ENCODE measurements at regions not wholly inside any gene's neighbourhood (a gene's known extent, or its start where the extent isn't known, plus 50 kb on each side); places are given as distances from the start of the nearest gene placed in this dataset.
A peak's percentile ranks its signal among the peaks of the same experiment; 100 is the strongest.
"Not testable (repeated sequence)": the region's sequence is repeated elsewhere in the genome, so short reads cannot be mapped to it uniquely, and the experiment has no call there.

- no peaks in the 10 kb centered on the region for H3K4me1 ChIP-seq (ENCODE audit: insufficient read depth, insufficient read length)
- H3K9me3 ChIP-seq (ENCODE audit: insufficient read depth, low read length) = no peaks in the 10 kb centered on the region
- no peaks in the 10 kb centered on the region for H3K27me3 ChIP-seq (ENCODE audit: insufficient read depth, insufficient read length)
- H3K36me3 ChIP-seq (ENCODE audit: insufficient read depth, insufficient read length, low read length) = no peaks in the 10 kb centered on the region
- peak overlapping the region; percentile 28 for H3K9ac ChIP-seq (ENCODE audit: insufficient read length, low read depth)
- no peak for TF ChIP-seq YY1 (IDR thresholded peaks at IDR 0.05; ENCODE audit: insufficient read depth, insufficient read length)
- TF ChIP-seq SUZ12 (IDR thresholded peaks at IDR 0.05; ENCODE audit: extremely low read depth, insufficient read depth, insufficient read length) = no peak
- TF ChIP-seq ZNF274 (IDR thresholded peaks at IDR 0.05; ENCODE audit: low read depth, low read length) = no peak
- H3K4me3 ChIP-seq (ENCODE audit: insufficient read length, low read depth) = no peak overlapping the region
- DNase-seq (ENCODE audit: low read depth, low spot score) = no peak
Measured at GRCh38 chr20:53736757-53737395, 143.2 kb upstream of the ZNF217 start.

- TF ChIP-seq ZNF274 (IDR thresholded peaks at IDR 0.05; ENCODE audit: low read depth, low read length) = no peak
- no peak for TF ChIP-seq SUZ12 (IDR thresholded peaks at IDR 0.05; ENCODE audit: extremely low read depth, insufficient read depth, insufficient read length)
- TF ChIP-seq YY1 (IDR thresholded peaks at IDR 0.05; ENCODE audit: insufficient read depth, insufficient read length) = no peak
- DNase-seq (ENCODE audit: low read depth, low spot score) = no peak
- Histone ChIP-seq H3K36me3 (ENCODE audit: insufficient read depth, insufficient read length, low read length) (no peaks in the 10 kb centered on the region), H3K27me3 (ENCODE audit: insufficient read depth, insufficient read length) (no peaks in the 10 kb centered on the region), H3K4me3 (ENCODE audit: insufficient read length, low read depth) (no peak overlapping the region), H3K9ac (ENCODE audit: insufficient read length, low read depth) (no peak overlapping the region), H3K4me1 (ENCODE audit: insufficient read depth, insufficient read length) (no peaks in the 10 kb centered on the region), H3K9me3 (ENCODE audit: insufficient read depth, low read length) (no peaks in the 10 kb centered on the region)
Measured at GRCh38 chr20:53736122-53736756, 142.6 kb upstream of the ZNF217 start.

GRCh38 chr20:53735536-53736050 is 142.0 kb upstream of the ZNF217 start:
- Histone ChIP-seq H3K36me3 (ENCODE audit: insufficient read depth, insufficient read length, low read length) (no peaks in the 10 kb centered on the region), H3K27me3 (ENCODE audit: insufficient read depth, insufficient read length) (no peaks in the 10 kb centered on the region), H3K9me3 (ENCODE audit: insufficient read depth, low read length) (no peaks in the 10 kb centered on the region), H3K4me3 (ENCODE audit: insufficient read length, low read depth) (no peak overlapping the region), H3K9ac (ENCODE audit: insufficient read length, low read depth) (no peak overlapping the region), H3K4me1 (ENCODE audit: insufficient read depth, insufficient read length) (no peaks in the 10 kb centered on the region)
- TF ChIP-seq YY1 (IDR thresholded peaks at IDR 0.05; ENCODE audit: insufficient read depth, insufficient read length) (no peak), ZNF274 (IDR thresholded peaks at IDR 0.05; ENCODE audit: low read depth, low read length) (no peak), SUZ12 (IDR thresholded peaks at IDR 0.05; ENCODE audit: extremely low read depth, insufficient read depth, insufficient read length) (no peak)
- DNase-seq (ENCODE audit: low read depth, low spot score) = no peak

- no peaks in the 10 kb centered on the region for H3K27me3 ChIP-seq (ENCODE audit: insufficient read depth, insufficient read length)
- H3K9ac ChIP-seq (ENCODE audit: insufficient read length, low read depth) = no peak overlapping the region
- no peaks in the 10 kb centered on the region for H3K9me3 ChIP-seq (ENCODE audit: insufficient read depth, low read length)
- H3K4me1 ChIP-seq (ENCODE audit: insufficient read depth, insufficient read length) = no peaks in the 10 kb centered on the region
- DNase-seq (ENCODE audit: low read depth, low spot score) = no peak
- H3K36me3 ChIP-seq (ENCODE audit: insufficient read depth, insufficient read length, low read length) = no peaks in the 10 kb centered on the region
- no peak overlapping the region for H3K4me3 ChIP-seq (ENCODE audit: insufficient read length, low read depth)
- TF ChIP-seq ZNF274 (IDR thresholded peaks at IDR 0.05; ENCODE audit: low read depth, low read length) (no peak), YY1 (IDR thresholded peaks at IDR 0.05; ENCODE audit: insufficient read depth, insufficient read length) (no peak), SUZ12 (IDR thresholded peaks at IDR 0.05; ENCODE audit: extremely low read depth, insufficient read depth, insufficient read length) (no peak)
Measured at GRCh38 chr20:53734006-53734688, 140.5 kb upstream of the ZNF217 start.

- no peaks in the 10 kb centered on the region for H3K36me3 ChIP-seq (ENCODE audit: insufficient read depth, insufficient read length, low read length)
Measured at GRCh38 chr20:53731595-53731994, 138.0 kb upstream of the ZNF217 start.

GRCh38 chr20:53728359-53728758 is 134.7 kb upstream of the ZNF217 start:
- Histone ChIP-seq H3K27me3 (ENCODE audit: insufficient read depth, insufficient read length) (no peaks in the 10 kb centered on the region), H3K9ac (ENCODE audit: insufficient read length, low read depth) (no peak overlapping the region), H3K4me1 (ENCODE audit: insufficient read depth, insufficient read length) (peaks cover 3% of the 10 kb centered on the region), H3K36me3 (ENCODE audit: insufficient read depth, insufficient read length, low read length) (no peaks in the 10 kb centered on the region), H3K9me3 (ENCODE audit: insufficient read depth, low read length) (no peaks in the 10 kb centered on the region), H3K4me3 (ENCODE audit: insufficient read length, low read depth) (no peak overlapping the region)
- TF ChIP-seq ZNF274 (IDR thresholded peaks at IDR 0.05; ENCODE audit: low read depth, low read length) = no peak
- no peak for TF ChIP-seq YY1 (IDR thresholded peaks at IDR 0.05; ENCODE audit: insufficient read depth, insufficient read length)
- no peak for TF ChIP-seq SUZ12 (IDR thresholded peaks at IDR 0.05; ENCODE audit: extremely low read depth, insufficient read depth, insufficient read length)
- no peak for DNase-seq (ENCODE audit: low read depth, low spot score)

More at GRCh38 chr20:53731595-53731994, 138.0 kb upstream of the ZNF217 start:
- Histone ChIP-seq H3K4me1 (ENCODE audit: insufficient read depth, insufficient read length) (no peaks in the 10 kb centered on the region), H3K4me3 (ENCODE audit: insufficient read length, low read depth) (no peak overlapping the region), H3K9ac (ENCODE audit: insufficient read length, low read depth) (no peak overlapping the region), H3K27me3 (ENCODE audit: insufficient read depth, insufficient read length) (no peaks in the 10 kb centered on the region), H3K9me3 (ENCODE audit: insufficient read depth, low read length) (no peaks in the 10 kb centered on the region)
- TF ChIP-seq YY1 (IDR thresholded peaks at IDR 0.05; ENCODE audit: insufficient read depth, insufficient read length) = no peak
- no peak for TF ChIP-seq SUZ12 (IDR thresholded peaks at IDR 0.05; ENCODE audit: extremely low read depth, insufficient read depth, insufficient read length)
- no peak for TF ChIP-seq ZNF274 (IDR thresholded peaks at IDR 0.05; ENCODE audit: low read depth, low read length)
- DNase-seq (ENCODE audit: low read depth, low spot score) = no peak

GRCh38 chr20:53727239-53727638 is 133.6 kb upstream of the ZNF217 start:
- not testable (repeated sequence) for H3K9me3 ChIP-seq (ENCODE audit: insufficient read depth, low read length); H3K9ac ChIP-seq (ENCODE audit: insufficient read length, low read depth); H3K4me1 ChIP-seq (ENCODE audit: insufficient read depth, insufficient read length); H3K4me3 ChIP-seq (ENCODE audit: insufficient read length, low read depth); H3K36me3 ChIP-seq (ENCODE audit: insufficient read depth, insufficient read length, low read length); DNase-seq (ENCODE audit: low read depth, low spot score); H3K27me3 ChIP-seq (ENCODE audit: insufficient read depth, insufficient read length)
